G401.6 (cell line): ENCODE measurements at regions not wholly inside any gene's neighbourhood (a gene's known extent, or its start where the extent isn't known, plus 50 kb on each side); places are given as distances from the start of the nearest gene placed in this dataset.

ENCODE experiments used
- FAIRE-seq: peaks from 2 replicates; lab custom pipeline; 2012; peaks lifted over from hg19 to GRCh38; lab: Jason Lieb, UNC

DNA sequence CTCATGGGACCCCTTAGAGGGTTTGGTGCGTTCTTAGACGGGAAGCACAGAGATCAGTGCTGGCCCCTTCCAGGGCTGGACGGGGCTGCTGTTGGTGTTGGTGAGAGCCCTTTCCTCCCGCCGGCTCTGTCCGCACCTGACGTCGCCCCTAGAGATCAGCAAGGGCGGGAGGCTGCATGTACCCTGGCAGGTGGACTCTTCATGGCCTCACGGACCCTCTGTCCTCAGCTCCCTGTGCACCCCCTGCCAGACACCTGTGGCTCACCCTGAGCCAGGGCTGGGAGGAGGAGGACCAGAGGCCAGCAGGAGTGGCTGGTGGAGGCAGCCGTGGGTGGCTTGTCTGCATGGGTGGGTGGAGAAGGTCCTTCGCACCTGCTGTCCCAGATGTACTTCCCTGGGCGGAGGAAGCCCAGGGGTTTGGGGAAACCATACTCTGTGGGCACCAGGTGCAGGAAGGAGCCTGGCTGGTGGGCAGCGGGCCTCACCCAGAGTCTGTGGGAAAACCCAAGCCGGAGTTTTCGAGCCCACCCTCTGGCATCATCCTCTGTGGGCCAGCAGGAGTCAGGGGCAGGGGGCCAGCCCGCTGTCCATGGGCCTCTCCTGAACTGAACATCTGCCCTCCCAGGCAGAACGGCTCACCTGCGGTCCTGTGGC lies 348.6 kb downstream of the SEC14L1 start:
- FAIRE-seq = no peak

DNA sequence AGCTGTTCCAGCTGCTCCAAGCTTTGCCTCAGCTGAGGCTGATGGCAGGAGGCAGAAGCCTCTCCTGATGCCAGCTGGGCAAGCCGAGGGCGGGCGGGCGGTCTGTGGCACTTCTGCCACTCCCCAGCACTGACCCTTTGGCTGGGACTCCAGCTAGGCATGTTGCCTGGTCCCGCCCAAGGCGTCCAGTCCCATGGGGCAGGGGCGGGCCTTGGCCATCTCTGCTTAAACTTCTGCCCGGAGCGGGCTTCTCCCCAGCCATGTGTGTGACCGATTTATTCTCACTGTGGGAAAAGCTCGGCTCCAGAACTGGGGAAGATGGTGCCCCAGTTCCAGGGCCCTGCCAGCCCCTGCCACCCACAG lies 349.1 kb downstream of the SEC14L1 start:
- no peak for FAIRE-seq

- FAIRE-seq = no peak
Measured at GRCh38 chr17:77490361-77491183, 349.8 kb downstream of the SEC14L1 start.

GRCh38 chr17:77491921-77492445 lies 351.2 kb downstream of the SEC14L1 start:
- no peak for FAIRE-seq

DNA sequence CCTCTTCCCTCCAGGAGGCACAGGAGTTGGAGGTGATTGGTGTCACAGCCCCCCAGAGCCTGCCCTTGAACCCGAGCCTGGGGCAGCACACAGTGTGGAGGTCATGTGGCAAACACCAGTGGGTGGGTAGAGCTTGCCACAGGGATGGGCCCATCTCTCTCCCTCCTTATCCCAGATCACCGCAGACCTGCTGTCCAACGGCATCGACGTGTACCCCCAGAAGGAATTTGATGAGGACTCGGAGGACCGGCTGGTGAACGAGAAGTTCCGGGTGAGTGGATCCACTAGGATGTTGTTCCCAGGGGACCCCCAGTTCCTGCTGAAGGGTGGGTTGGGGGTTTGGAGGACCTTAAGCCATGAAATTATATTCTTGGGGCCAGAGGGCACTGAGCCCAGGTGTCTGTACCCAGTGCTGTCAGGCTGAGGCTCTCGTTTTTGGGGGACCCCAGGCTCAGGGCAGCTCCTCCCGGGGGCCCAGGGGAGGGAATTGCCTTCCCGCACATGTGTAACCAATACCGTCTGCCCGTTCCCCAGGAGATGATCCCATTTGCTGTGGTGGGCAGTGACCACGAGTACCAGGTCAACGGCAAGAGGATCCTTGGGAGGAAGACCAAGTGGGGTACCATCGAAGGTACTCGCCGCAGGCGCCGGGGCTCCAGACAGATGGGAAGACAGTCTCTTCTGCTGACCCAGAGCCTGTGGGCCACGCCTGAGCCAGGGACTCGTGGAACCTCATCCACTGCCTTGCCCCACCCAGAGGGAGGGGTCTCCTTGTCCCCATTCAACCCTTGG lies 351.9 kb downstream of the SEC14L1 start:
- FAIRE-seq = no peak

- no peak for FAIRE-seq
Measured at GRCh38 chr17:77493238-77493820, 352.6 kb downstream of the SEC14L1 start.

GRCh38 chr17:77493901-77494663 lies 353.3 kb downstream of the SEC14L1 start:
- FAIRE-seq = no peak

GRCh38 chr17:77494664-77495435 lies 354.1 kb downstream of the SEC14L1 start:
- peak; percentile 82 for FAIRE-seq

DNA sequence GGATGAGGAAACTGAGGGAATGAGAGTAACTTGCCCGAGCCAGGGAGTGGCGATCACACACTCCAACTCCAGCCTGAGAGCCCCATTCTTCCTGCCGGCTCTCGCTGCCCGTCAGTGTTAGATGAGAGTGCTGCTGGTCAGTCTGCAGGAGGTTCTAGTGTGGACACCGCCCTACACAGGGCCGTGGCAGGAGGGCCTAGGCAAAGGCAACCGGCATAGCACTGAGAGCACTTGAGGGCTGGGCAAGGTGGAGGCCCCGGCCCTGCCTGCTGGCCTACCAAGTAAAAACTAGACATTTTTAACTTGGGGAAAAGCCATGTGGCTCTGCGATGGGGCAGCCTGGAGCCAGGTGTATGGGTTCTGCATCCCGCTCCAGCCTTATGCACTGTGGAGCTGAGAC lies 354.8 kb downstream of the SEC14L1 start:
- FAIRE-seq = no peak

DNA sequence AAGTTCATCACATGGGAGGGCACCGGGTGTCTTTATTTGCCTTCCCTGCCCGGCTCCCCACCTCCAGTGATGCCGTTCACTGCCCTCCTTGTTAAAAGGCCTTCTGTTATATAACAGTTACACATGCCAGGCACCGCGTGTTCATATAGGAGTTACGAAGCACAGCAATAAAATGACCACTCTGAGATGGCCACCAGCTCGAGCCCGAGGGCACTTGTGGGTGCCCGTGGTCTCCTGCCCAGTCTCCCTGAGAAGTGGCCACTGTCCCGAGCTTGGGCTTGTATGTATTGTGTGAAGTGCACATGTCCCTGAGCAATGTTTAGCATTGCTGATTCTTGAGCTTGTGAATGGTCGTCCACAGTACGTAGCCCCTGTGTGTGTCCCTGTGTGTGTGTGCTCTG lies 355.6 kb downstream of the SEC14L1 start:
- FAIRE-seq = no peak

DNA sequence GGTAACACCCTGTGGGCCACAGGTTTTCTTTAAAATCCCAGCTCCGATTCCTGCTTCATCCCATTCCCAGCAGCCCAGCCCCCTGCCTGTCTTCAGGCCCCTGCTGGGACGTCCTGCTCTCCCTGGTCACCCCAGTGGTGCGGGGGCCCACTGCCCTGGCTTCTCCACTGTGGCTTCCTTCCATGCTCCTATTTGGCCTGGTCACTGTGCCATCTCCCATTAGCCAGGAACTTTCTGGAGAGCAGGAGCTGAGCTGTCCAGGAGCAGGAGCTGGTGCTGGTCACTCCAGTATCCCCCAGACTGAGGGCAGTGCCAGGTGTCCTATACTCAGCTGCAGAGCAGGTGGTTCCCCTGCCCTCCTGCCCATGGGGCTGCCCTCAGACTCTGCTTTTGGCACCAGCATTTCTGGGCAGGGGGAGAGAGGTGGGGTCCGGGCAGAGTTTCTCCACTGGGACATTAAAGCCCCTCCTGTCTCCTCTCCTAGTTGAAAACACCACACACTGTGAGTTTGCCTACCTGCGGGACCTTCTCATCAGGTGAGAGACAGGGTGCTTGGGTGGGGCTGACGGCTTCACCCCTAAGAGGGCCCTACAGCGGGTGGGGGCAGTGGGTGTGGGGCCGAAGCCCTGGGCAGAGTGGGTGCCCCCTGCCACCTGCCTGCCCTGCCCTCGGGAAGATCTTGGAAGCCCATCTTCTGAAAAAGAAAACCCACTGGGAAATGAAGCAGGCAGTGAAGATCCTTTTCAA lies 356.2 kb downstream of the SEC14L1 start:
- no peak for FAIRE-seq

GRCh38 chr17:77497578-77497934 lies 356.8 kb downstream of the SEC14L1 start:
- FAIRE-seq = no peak

- no peak for FAIRE-seq
Measured at GRCh38 chr17:77498091-77498741, 357.4 kb downstream of the SEC14L1 start.

DNA sequence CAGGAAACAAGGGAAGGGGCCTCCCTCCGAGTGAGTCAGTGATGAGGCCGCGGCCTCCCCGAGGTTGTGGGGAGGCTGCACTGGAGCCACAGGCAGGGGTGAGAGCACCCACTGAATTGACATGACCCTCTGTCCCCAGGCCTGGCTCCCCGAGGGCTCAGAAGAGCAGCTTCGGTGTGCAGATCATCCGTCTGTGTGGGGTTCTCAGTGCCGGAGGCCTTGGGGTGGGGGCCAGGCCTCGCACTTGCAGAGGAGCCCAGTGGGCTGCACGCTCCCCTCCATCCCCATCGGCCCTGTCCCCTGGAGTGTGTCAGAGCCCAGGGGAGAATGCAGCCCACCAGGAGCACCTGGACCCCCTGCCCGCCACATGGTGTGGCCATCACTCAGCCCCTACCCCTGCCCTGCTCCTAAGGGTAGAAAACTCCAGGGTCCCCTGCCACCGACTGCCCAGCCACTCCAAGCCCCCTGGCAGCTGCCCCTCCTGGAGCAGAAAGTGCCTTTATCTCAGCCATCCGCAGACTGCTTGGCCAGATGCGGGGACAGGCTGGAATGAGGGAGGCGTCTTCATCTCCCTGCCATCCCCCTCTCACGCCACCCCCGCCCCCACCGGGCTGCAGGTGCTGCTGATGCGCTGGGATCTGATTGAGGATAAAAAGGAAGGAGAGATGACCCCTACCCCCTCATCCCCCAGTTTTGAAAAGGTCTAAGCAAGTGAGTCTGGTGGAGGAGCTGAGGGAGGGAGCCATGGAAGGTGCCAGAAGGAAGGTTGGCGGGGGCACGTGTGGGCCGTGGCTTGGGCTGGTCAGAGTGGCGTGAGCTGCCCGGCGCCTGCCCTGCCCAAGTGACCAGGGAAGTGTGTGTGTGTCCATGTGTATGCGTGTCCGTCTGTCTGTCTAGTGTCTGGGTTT lies 358.3 kb downstream of the SEC14L1 start:
- no peak for FAIRE-seq

- FAIRE-seq = no peak
Measured at GRCh38 chr17:77499699-77500435, 359.1 kb downstream of the SEC14L1 start.

GRCh38 chr17:77501101-77501566 lies 360.4 kb downstream of the SEC14L1 start:
- FAIRE-seq = no peak

- no peak for FAIRE-seq
Measured at GRCh38 chr17:77501751-77502625, 361.2 kb downstream of the SEC14L1 start.
